ENCODE measurements at regions not wholly inside any gene's neighbourhood (a gene's known extent, or its start where the extent isn't known, plus 50 kb on each side); places are given as distances from the start of the nearest gene placed in this dataset.

- TF ChIP-seq CTCF (IDR thresholded peaks at IDR 0.05): no peak
- TF ChIP-seq POLR2A (IDR thresholded peaks at IDR 0.05): no peak
Observed at GRCh38 chr20:52010541-52010940, 181.0 kb downstream of the ZFP64 start.

Measured in testis (tissue), 2 donors.